Erythroblast (primary cell): ENCODE measurements at regions not wholly inside any gene's neighbourhood (a gene's known extent, or its start where the extent isn't known, plus 50 kb on each side); places are given as distances from the start of the nearest gene placed in this dataset.
"Not testable (repeated sequence)": the region's sequence is repeated elsewhere in the genome, so short reads cannot be mapped to it uniquely, and the experiment has no call there.

Source experiments
- DNase-seq, 2 experiments: peaks; one replicate each; lab custom pipeline; 2025; lab: John Stamatoyannopoulos, UW
- GATA1 ChIP-seq: IDR thresholded peaks from 2 replicates; pipeline ENCODE4 v1.6.1; 2011; ENCODE audit warnings: low read depth, mild to moderate bottlenecking, control low read depth, low read length, moderate library complexity
- POLR2A ChIP-seq: IDR thresholded peaks from 2 replicates; pipeline ENCODE4 v1.6.1; 2011; ENCODE audit warnings: mild to moderate bottlenecking, low read length

- TF ChIP-seq GATA1: no peak
- TF ChIP-seq POLR2A: no peak
- no peak for DNase-seq
These were observed 634.1 kb downstream of the TDRD15 start for GRCh38 chr2:21757805-21758430.

GRCh38 chr2:21759819-21760218 lies 636.1 kb downstream of the TDRD15 start:
- no peak for DNase-seq
- TF ChIP-seq GATA1: no peak
- TF ChIP-seq POLR2A: no peak

DNA sequence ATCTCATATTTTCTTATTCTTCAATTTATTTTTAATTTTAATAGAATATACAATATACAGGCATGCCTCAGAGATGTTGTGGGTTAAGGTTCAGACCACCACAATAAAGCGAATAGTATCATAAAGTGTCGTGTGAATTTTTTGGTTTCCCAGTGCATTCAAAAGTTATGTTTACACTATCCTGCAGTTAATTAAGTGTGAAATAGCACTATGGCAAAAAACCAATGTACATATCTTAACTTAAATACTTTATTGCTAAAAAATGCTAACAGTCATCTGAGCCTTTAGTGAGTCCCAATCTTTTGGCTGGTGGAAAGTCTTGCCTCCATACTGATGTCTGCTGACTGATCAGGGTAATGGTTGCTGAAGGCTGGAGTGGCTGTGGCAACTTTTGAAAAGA lies 637.6 kb downstream of the TDRD15 start:
- TF ChIP-seq POLR2A: no peak
- TF ChIP-seq GATA1: no peak
- no peak for DNase-seq

DNA sequence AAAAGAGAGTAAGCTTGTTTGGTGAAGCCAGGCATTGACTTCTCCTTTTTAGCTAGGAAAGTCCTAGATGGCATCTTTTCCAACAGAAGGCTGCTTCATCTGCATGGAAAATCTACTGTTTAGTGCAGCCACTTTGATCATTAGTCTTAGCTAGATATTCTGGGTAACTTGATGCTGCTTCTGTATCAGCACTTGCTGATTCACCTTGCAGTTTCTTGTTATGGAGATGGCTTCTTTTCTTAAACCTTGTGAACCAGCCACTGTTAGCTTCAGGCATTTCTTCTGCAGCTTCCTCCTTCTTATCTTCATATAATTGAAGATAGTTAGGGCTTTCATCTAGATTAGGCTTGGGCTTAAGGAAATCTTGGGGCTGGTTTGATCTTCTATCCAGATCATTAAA lies 639.7 kb downstream of the TDRD15 start:
- no peak for TF ChIP-seq GATA1
- TF ChIP-seq POLR2A: no peak
- DNase-seq: no peak

- no peak for TF ChIP-seq GATA1
- no peak for TF ChIP-seq POLR2A
- no peak for DNase-seq
These were observed 647.0 kb downstream of the TDRD15 start for GRCh38 chr2:21770787-21771186.

GRCh38 chr2:21772624-21773023 lies 648.9 kb downstream of the TDRD15 start:
- no peak for DNase-seq
- TF ChIP-seq GATA1: no peak
- no peak for TF ChIP-seq POLR2A

DNA sequence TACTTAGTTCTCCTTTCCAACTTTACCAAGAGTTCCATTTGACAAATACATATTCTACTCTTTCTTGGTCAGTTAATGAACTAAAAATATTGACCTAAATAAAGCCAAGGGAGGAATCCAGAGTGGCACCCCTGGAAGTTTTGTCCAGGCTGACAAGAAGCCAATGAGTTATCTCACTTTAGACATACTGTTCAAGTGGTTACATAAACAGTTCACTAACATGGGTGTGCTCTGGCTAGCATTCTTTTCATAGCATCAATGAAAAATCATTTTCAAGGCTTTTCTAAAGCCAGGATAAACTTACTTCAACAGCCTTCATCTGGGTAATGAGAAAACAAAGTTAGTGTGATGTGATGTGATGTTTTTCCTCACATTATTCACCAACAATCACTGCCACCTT lies 649.4 kb downstream of the TDRD15 start:
- no peak for TF ChIP-seq GATA1
- no peak for DNase-seq

DNA sequence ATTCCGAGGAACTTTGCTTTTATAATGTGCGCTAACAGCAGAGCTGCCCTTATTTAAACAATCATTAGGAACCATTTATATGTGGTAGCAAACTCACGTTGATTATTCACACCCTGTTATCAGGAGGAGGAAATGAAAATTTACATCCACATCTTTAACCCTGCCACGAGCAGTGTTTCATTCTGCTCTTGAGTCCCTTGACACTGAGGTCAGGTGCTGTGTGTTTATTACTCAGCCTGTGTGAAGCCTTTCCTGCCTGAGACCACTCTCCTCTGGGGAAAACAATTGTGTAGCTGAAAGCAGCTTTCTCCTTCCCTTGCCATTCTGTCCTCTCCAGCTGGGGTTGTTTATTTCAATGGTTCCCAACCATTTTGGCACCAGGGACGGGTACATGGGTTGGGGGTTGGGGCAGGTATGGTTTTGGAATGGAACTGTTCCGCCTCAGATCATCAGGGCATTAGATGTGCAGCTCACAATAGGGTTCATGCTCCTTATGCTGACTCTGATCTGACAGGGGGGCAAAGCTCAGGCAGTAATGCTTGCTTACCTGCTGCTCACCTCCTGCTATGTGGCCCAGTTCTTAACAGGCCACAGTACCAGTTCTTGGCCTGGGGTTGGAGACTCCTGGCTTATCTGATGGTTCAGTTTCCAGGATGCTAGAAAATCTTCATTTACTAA lies 651.1 kb downstream of the TDRD15 start:
- DNase-seq: no peak
- TF ChIP-seq POLR2A (no peak), GATA1 (no peak)

DNA sequence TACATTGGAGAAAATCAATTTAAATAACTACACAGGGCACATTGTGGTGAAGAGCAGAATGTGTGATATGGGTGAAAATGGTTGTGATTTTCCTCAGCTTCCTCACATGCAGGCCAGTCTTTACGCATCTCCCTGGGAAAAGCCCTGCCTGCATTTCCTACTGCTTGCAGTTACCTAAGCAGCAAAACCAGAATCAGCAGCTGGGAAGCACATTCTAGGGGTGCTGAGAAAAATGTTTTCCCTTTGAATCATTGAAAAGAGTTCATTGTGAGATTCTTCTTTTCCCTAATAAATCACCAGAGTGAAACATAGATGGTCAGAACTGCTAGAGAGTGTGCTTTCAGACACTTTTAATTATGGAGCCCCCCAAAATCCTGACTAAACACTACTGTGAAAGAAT lies 656.0 kb downstream of the TDRD15 start:
- DNase-seq: no peak
- TF ChIP-seq POLR2A: no peak
- no peak for TF ChIP-seq GATA1

GRCh38 chr2:21781962-21782361 lies 658.2 kb downstream of the TDRD15 start:
- no peak for TF ChIP-seq GATA1
- no peak for TF ChIP-seq POLR2A
- no peak for DNase-seq

- TF ChIP-seq POLR2A: no peak
- no peak for TF ChIP-seq GATA1
- no peak for DNase-seq
These were observed 659.1 kb downstream of the TDRD15 start for GRCh38 chr2:21782866-21783265.

GRCh38 chr2:21787941-21788340 lies 664.2 kb downstream of the TDRD15 start:
- DNase-seq: no peak
- no peak for TF ChIP-seq GATA1
- TF ChIP-seq POLR2A: no peak

DNA sequence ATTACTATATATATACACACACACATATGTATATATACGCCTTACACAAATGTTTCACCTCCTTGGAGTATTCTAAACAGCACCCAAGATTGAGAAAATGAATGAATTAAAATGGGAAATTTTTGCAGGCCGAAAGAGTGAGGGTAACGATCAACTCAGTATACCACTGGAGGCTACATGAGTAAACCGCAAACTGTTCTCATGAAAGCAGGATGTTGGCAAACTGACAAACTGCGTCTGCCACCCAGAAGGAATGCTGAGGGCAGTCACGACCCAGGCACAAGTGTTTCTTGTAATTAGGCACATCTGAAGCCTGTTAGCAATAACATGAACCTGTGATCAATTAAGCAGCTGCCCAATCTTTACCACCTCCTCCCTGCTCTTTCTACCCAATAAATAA lies 666.5 kb downstream of the TDRD15 start:
- DNase-seq: not testable (repeated sequence)

DNA sequence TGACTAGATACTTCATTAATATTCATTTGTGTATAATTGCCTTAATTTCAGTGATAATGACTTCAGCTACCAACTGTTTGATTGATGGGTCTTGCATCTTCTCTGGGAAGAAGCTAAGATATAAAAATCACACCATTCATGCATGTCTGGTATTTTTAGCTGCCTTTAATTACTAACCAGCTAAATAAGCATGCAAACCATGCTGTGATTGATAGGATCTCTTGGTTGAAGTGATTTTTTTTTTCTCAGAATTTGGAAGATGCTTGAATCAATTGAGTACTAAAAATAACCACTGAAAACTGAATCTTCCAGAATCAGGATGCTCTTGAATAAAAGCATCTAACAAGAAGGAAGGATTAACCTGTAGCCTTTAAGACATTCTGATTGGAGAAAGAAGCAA lies 668.8 kb downstream of the TDRD15 start:
- no peak for DNase-seq
- no peak for TF ChIP-seq GATA1
- no peak for TF ChIP-seq POLR2A

DNA sequence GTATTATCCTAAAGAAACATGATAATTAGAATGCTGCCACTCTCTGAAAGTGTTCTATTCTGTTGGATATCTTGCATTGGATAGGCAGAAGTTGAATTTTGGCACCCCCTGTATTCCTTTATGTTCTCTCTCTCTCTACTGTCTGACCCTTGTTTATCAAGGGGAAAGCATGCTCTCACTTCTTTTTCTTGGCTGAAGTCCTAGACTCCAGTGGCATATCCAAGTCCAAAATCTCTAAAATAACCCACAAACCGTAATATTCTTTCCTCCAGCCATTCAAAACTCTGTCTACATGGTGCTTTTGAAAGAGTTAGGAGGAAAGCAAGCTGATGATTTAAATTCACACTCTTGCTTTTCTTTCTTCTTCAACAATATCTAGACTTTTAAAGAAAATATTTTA lies 669.7 kb downstream of the TDRD15 start:
- TF ChIP-seq GATA1: no peak
- TF ChIP-seq POLR2A: no peak
- no peak for DNase-seq

DNA sequence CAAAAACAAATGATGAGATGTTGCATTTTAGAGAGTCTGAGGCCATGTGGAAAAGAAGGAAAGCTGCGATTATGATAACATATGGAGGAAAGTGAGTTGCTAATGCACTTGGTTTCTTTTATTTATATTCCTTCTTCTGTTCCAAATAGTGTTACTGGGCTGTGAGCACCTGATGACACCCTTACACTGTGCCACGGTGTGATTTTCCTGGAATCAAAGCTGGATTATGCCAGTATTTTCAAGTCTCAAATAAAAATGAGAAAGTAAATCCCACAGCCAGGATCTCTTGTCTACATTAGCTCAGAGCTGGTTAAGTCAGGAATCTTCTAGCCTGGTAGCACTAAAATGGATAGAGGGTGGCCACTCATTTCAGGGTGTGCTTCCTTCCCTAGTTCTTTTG lies 670.8 kb downstream of the TDRD15 start:
- no peak for DNase-seq
- TF ChIP-seq GATA1 (no peak), POLR2A (no peak)
